Transverse colon (tissue), 4 donors: ENCODE measurements at regions not wholly inside any gene's neighbourhood (a gene's known extent, or its start where the extent isn't known, plus 50 kb on each side); places are given as distances from the start of the nearest gene placed in this dataset.
"Not testable (repeated sequence)": the region's sequence is repeated elsewhere in the genome, so short reads cannot be mapped to it uniquely, and the experiment has no call there.

ENCODE experiments used
- DNase-seq: peaks from one replicate; pipeline ENCODE4 v3.0.0-alpha.2; 2019
- H3K27ac ChIP-seq, 4 donors: fragments of 200-600 bp; sonication (generic); 2 replicates each; pipeline ENCODE4 v1.5.1; 2016 to 2018; ENCODE audit warnings: inconsistent platforms in 4 of 4
- H3K27me3 ChIP-seq: fragments of 200-600 bp; sonication (generic); 2 replicates; pipeline ENCODE4 v1.5.1; 2017; ENCODE audit warnings: inconsistent platforms
- H3K36me3 ChIP-seq, 4 donors: fragments of 200-600 bp; sonication (generic); 2 replicates each; pipeline ENCODE4 v1.5.1; 2017 to 2019; ENCODE audit warnings: inconsistent platforms in 4 of 4
- H3K4me1 ChIP-seq, 4 donors: fragments of 200-600 bp; sonication (generic); 2 replicates each; pipeline ENCODE4 v1.5.1; 2017 to 2020; ENCODE audit warnings: inconsistent platforms in 4 of 4
- H3K4me3 ChIP-seq, 4 donors: fragments of 200-600 bp; sonication (generic); 1 replicate in 1 of 4; 2 replicates in 3 of 4; pipeline versions ENCODE4 v1.5.1 to v1.6.1; 2017 to 2019; ENCODE audit warnings: inconsistent platforms in 4 of 4
- H3K9me3 ChIP-seq, 2 donors: fragments of 200-600 bp; sonication (generic); 2 replicates each; pipeline ENCODE4 v1.5.1; 2017 to 2019; ENCODE audit warnings: inconsistent platforms in 2 of 2
- CTCF ChIP-seq, 5 experiments: fragments of 200-600 bp in 3 of 5; fragments of 450-650 bp in 2 of 5; sonication (generic) in 3 of 5; IDR thresholded peaks; 1 replicate in 2 of 5; 2 replicates in 3 of 5; pipeline ENCODE4 v1.5.1; 2016 to 2017; ENCODE audit warnings: antibody characterized with exemption in 5 of 5, inconsistent platforms in 3 of 5, mild to moderate bottlenecking in 2 of 5, moderate library complexity in 1 of 5
- EP300 ChIP-seq: sonication (generic); formaldehyde crosslinking; IDR thresholded peaks from one replicate; pipeline ENCODE4 v1.6.1; 2017; ENCODE audit warnings: antibody characterized with exemption, low read depth
- POLR2A ChIP-seq: fragments of 450-650 bp; IDR thresholded peaks from one replicate; pipeline ENCODE4 v1.6.1; 2016; ENCODE audit warnings: antibody characterized with exemption, mild to moderate bottlenecking, moderate library complexity
- POLR2AphosphoS5 ChIP-seq, 3 donors: sonication (generic); formaldehyde crosslinking; IDR thresholded peaks; one replicate each; pipeline ENCODE4 v1.6.1; 2016; ENCODE audit warnings: antibody characterized with exemption in 3 of 3
- WGBS, 2 donors: methylation state at CpG; one replicate each; pipeline ENCODE4 v1.1.5; 2018; ENCODE audit warnings: low coverage in 1 of 2; 5-methylcytosine and 5-hydroxymethylcytosine counted together
- in situ Hi-C, 4 donors: fragments of 200-750 bp; cut with MboI; loops; one replicate each; pipeline versions ENCODE4 v1.15.0 to v1.15.1; 2017; ENCODE audit warnings: low sequenced_read_pairs in 3 of 4, low pct_ligation_motif_present in 1 of 4, low pct_unique_long_range_greater_than_20kb in 1 of 4
- intact Hi-C: fragments of 100-400 bp; cut with DNase I; formaldehyde crosslinking; loops from one replicate; pipeline ENCODE4 v1.15.1; 2023; ENCODE audit warnings: low total_unique reads

GRCh38 chr10:128577958-128578750 lies 451.9 kb upstream of the MKI67 start:
- intact Hi-C loops (no loop called here), in situ Hi-C loops (no loop called here)
- H3K4me3 ChIP-seq: no peak overlapping the region
- no peak overlapping the region for H3K27ac ChIP-seq
- H3K9me3 ChIP-seq: no peaks in the 10 kb centered on the region
- no peaks in the 10 kb centered on the region for H3K36me3 ChIP-seq
- TF ChIP-seq CTCF (IDR thresholded peaks at IDR 0.05) (no peak), POLR2AphosphoS5 (IDR thresholded peaks at IDR 0.05) (no peak), POLR2A (no peak), EP300 (no peak)
- DNase-seq: no peak
- no peaks in the 10 kb centered on the region for H3K27me3 ChIP-seq
- 81 to 89% methylated on average over 7 to 13 of the region's 13 CpGs for WGBS, 2 donors
- no peaks in the 10 kb centered on the region for H3K4me1 ChIP-seq

- no peak for TF ChIP-seq POLR2A
- no peak for TF ChIP-seq CTCF (IDR thresholded peaks at IDR 0.05)
- TF ChIP-seq POLR2AphosphoS5 (IDR thresholded peaks at IDR 0.05): no peak
- no peak for TF ChIP-seq EP300
- Histone ChIP-seq H3K27me3 (no peaks in the 10 kb centered on the region), H3K4me1 (no peaks in the 10 kb centered on the region), H3K4me3 (no peak overlapping the region), H3K27ac (no peak overlapping the region), H3K36me3 (no peaks in the 10 kb centered on the region), H3K9me3 (no peaks in the 10 kb centered on the region)
- WGBS, 2 donors: 94% methylated on average over 5 of the region's 5 CpGs; no CpG with 5 or more reads in 1 of the 2 donors
- in situ Hi-C loops (no loop called here), intact Hi-C loops (no loop called here)
- DNase-seq: no peak
Observed at GRCh38 chr10:128578766-128579165, 452.5 kb upstream of the MKI67 start.

DNA sequence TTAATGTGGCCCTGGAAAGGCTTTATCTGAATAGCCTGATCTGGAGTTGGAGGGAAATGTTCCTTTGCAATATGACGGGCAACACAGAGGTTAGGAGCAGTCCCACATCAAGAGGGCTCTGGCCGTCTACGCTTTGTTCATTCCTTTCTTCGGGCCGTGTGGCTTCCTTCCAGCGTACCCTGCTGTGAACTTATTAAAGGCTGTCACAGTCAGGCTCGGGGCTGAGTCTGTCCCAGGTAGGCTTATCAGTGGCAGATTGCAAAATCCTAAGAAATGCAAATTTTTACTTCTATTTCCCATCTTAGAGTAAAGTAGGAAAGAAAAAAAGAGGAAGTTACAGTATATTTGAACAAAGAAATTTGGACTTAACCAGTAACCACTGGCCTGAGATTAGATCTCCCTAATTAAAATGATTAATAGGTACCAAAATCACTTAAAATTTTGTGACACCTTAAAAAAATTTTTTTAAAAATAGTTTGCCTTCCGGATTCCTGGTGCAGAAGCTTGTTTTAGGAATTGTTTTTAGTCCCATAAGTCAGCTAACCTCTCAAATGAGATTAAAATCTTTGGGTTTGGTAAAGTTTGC lies 453.1 kb upstream of the MKI67 start:
- Histone ChIP-seq H3K36me3 (no peaks in the 10 kb centered on the region), H3K27me3 (no peaks in the 10 kb centered on the region), H3K9me3 (no peaks in the 10 kb centered on the region), H3K27ac (no peak overlapping the region), H3K4me3 (no peak overlapping the region), H3K4me1 (no peaks in the 10 kb centered on the region)
- DNase-seq: no peak
- in situ Hi-C loops (no loop called here), intact Hi-C loops (no loop called here)
- TF ChIP-seq CTCF (IDR thresholded peaks at IDR 0.05) (no peak), POLR2A (no peak), EP300 (no peak), POLR2AphosphoS5 (IDR thresholded peaks at IDR 0.05) (no peak)
- WGBS, 2 donors: 59 to 78% methylated on average over 4 to 8 of the region's 8 CpGs

DNA sequence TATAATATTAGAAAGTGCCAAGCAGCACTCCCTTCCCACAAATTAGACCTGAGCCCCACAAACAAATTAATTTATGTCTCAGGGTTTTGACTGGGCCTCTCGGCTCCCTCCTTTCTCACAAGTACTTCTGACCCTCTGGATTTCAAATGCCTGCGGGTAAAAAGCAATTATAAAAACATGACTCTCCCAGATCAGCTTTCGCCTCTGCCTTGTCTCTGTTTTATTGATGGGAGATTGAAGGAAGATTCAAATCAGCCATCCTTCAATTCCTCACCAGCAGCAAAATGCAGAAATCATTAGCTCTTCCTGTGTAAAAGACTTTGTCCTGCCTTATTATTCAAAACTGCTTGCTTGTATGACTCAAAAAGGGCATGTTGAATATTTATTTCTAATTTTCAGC lies 453.7 kb upstream of the MKI67 start:
- TF ChIP-seq POLR2AphosphoS5 (IDR thresholded peaks at IDR 0.05) (no peak), CTCF (IDR thresholded peaks at IDR 0.05) (no peak), EP300 (no peak), POLR2A (no peak)
- 83 to 87% methylated on average over 3 of the region's 3 CpGs for WGBS, 2 donors
- no peaks in the 10 kb centered on the region for H3K9me3 ChIP-seq
- no peaks in the 10 kb centered on the region for H3K36me3 ChIP-seq
- H3K27me3 ChIP-seq: no peaks in the 10 kb centered on the region
- H3K4me1 ChIP-seq: no peaks in the 10 kb centered on the region
- intact Hi-C loops (no loop called here), in situ Hi-C loops (no loop called here)
- H3K4me3 ChIP-seq: no peak overlapping the region
- DNase-seq: no peak
- H3K27ac ChIP-seq: no peak overlapping the region

DNA sequence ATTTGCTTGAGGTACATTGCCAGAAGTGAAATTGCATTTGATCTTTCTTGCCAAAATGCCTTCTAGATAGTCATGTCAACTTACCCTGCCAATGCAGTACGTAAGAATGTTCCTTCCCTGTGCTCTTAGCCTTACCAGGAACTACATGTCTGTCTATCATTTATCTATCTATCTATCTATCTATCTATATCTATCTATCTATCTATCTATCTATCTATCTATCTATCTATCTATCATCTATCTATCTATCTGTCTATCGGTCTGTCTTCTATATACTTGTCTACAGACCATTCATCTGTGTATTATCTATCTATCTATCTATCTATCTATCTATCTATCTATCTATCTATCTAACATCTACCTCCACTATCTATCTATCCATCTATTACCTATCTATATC lies 456.9 kb upstream of the MKI67 start:
- H3K4me3 ChIP-seq, H3K9me3 ChIP-seq, H3K4me1 ChIP-seq, H3K36me3 ChIP-seq, H3K27ac ChIP-seq, H3K27me3 ChIP-seq, DNase-seq, in situ Hi-C loops: not testable (repeated sequence)
- 83 to 86% methylated on average over 2 of the region's 2 CpGs for WGBS, 2 donors
- intact Hi-C loops: loop anchor here (2.0 kb wide), 1 partner anchor 114 kb away; no protein-coding TSS in a partner anchor

GRCh38 chr10:128586599-128586998 lies 460.4 kb upstream of the MKI67 start:
- H3K36me3 ChIP-seq, DNase-seq, H3K4me1 ChIP-seq, H3K27ac ChIP-seq, intact Hi-C loops, H3K27me3 ChIP-seq, H3K9me3 ChIP-seq, H3K4me3 ChIP-seq, in situ Hi-C loops: not testable (repeated sequence)
- WGBS, 2 donors: 83% methylated on average over 1 to 2 of the region's 3 CpGs
